WTC11 (cell line): ENCODE measurements at regions not wholly inside any gene's neighbourhood (a gene's known extent, or its start where the extent isn't known, plus 50 kb on each side); places are given as distances from the start of the nearest gene placed in this dataset.

Source experiments
- ATAC-seq: fragments of 200-7000 bp; cut with Tn5 transposase; 2 replicates; pipeline ENCODE4 v1.10.0; 2021; ENCODE audit warnings: mild to moderate bottlenecking, moderate library complexity
- CTCF ChIA-PET: fragments of 300-600 bp; sonication (Branson Sonifier 250); formaldehyde crosslinking; loops from one replicate; lab custom pipeline; 2021; ENCODE audit warnings: antibody characterized with exemption; lab: Charles Lee
- POLR2A ChIA-PET: fragments of 350-600 bp; sonication (Branson Sonifier 250); formaldehyde crosslinking; loops from one replicate; lab custom pipeline; 2021; ENCODE audit warnings: antibody characterized with exemption; lab: Charles Lee
- DNase-seq: peaks from one replicate; pipeline ENCODE4 v3.0.0; 2021; ENCODE audit warnings: low spot score
- H3K27ac Mint-ChIP-seq: 2 replicates; pipeline ENCODE4 v1.8.0; 2021; ENCODE audit warnings: mixed read lengths
- H3K27me3 Mint-ChIP-seq: 2 replicates; pipeline ENCODE4 v1.8.0; 2021; ENCODE audit warnings: low read depth, mild to moderate bottlenecking, moderate library complexity, mixed read lengths
- H3K36me3 Mint-ChIP-seq: 2 replicates; pipeline ENCODE4 v1.8.0; 2021; ENCODE audit warnings: mixed read lengths
- H3K4me1 Mint-ChIP-seq: 2 replicates; pipeline ENCODE4 v1.8.0; 2022; ENCODE audit warnings: mixed read lengths
- H3K4me3 Mint-ChIP-seq: 2 replicates; pipeline ENCODE4 v1.8.0; 2021; ENCODE audit warnings: mild to moderate bottlenecking, moderate library complexity, mixed read lengths
- H3K9me3 Mint-ChIP-seq: 2 replicates; pipeline ENCODE4 v1.8.0; 2021; ENCODE audit warnings: mixed read lengths
- CBFB ChIP-seq: sonication (generic); formaldehyde crosslinking; IDR thresholded peaks from 2 replicates; pipeline ENCODE4 v1.8.1; 2022; ENCODE audit warnings: mild to moderate bottlenecking, low read depth, missing genetic modification reagents
- CREB1 ChIP-seq: sonication (generic); formaldehyde crosslinking; IDR thresholded peaks from 2 replicates; pipeline ENCODE4 v1.8.0; 2023; ENCODE audit warnings: mild to moderate bottlenecking, missing genetic modification reagents
- JAZF1 ChIP-seq: fragments of 250-450 bp; sonication (Bioruptor Pico); IDR thresholded peaks from 2 replicates; pipeline ENCODE4 v1.9.0; 2021; ENCODE audit warnings: moderate library complexity, mild to moderate bottlenecking, inconsistent platforms
- MXD4 ChIP-seq: fragments of 250-450 bp; sonication (Bioruptor Pico); IDR thresholded peaks from 2 replicates; pipeline ENCODE4 v1.8.0; 2021; ENCODE audit warnings: mild to moderate bottlenecking, moderate library complexity, borderline replicate concordance
- MYBL2 ChIP-seq: sonication (generic); formaldehyde crosslinking; IDR thresholded peaks from 2 replicates; pipeline ENCODE4 v1.8.1; 2023; ENCODE audit warnings: mild to moderate bottlenecking, moderate library complexity, missing genetic modification reagents
- NFE2L1 ChIP-seq: sonication (generic); formaldehyde crosslinking; IDR thresholded peaks from 2 replicates; pipeline ENCODE4 v1.8.1; 2023; ENCODE audit warnings: missing genetic modification reagents
- NFYB ChIP-seq: sonication (generic); formaldehyde crosslinking; conservative IDR thresholded peaks from 2 replicates; pipeline ENCODE4 v1.8.0; 2022; ENCODE audit warnings: low read depth, missing genetic modification reagents
- RORB ChIP-seq: fragments of 250-450 bp; sonication (Bioruptor Pico); IDR thresholded peaks from 2 replicates; pipeline ENCODE4 v1.9.0; 2021; ENCODE audit warnings: mild to moderate bottlenecking
- TEAD1 ChIP-seq: sonication (generic); formaldehyde crosslinking; IDR thresholded peaks from 2 replicates; pipeline ENCODE4 v1.8.0; 2022; ENCODE audit warnings: mild to moderate bottlenecking, missing genetic modification reagents
- ZNF232 ChIP-seq: sonication (generic); formaldehyde crosslinking; IDR thresholded peaks from 2 replicates; pipeline ENCODE4 v1.8.0; 2022; ENCODE audit warnings: mild to moderate bottlenecking, missing genetic modification reagents
- ZNF263 ChIP-seq: sonication (generic); formaldehyde crosslinking; IDR thresholded peaks from 2 replicates; pipeline ENCODE4 v1.8.1; 2022; ENCODE audit warnings: low read depth, mild to moderate bottlenecking, moderate library complexity, missing genetic modification reagents
- ZNF317 ChIP-seq: sonication (generic); formaldehyde crosslinking; IDR thresholded peaks from 2 replicates; pipeline ENCODE4 v1.8.1; 2023; ENCODE audit warnings: low read depth, mild to moderate bottlenecking, moderate library complexity, missing genetic modification reagents, borderline replicate concordance
- TF ChIP-seq, protein P1 (sequence below): sonication (generic); formaldehyde crosslinking; IDR thresholded peaks from 2 replicates; pipeline ENCODE4 v1.8.1; 2022; ENCODE audit warnings: missing genetic modification reagents, borderline replicate concordance
- TF ChIP-seq, protein P2 (sequence below): fragments of 250-450 bp; sonication (Bioruptor Pico); IDR thresholded peaks from 2 replicates; pipeline ENCODE4 v1.9.0; 2021; ENCODE audit warnings: mild to moderate bottlenecking, borderline replicate concordance
- TF ChIP-seq, protein P3 (sequence below): fragments of 250-450 bp; sonication (Bioruptor Pico); IDR thresholded peaks from 2 replicates; pipeline ENCODE4 v1.9.0; 2021; ENCODE audit warnings: moderate library complexity, mild to moderate bottlenecking, inconsistent platforms, borderline replicate concordance
- TF ChIP-seq, protein P4 (sequence below): sonication (generic); formaldehyde crosslinking; IDR thresholded peaks from 2 replicates; pipeline ENCODE4 v1.8.1; 2023; ENCODE audit warnings: mild to moderate bottlenecking, missing genetic modification reagents
- TF ChIP-seq, protein P5 (sequence below): sonication (generic); formaldehyde crosslinking; conservative IDR thresholded peaks from 2 replicates; pipeline ENCODE4 v1.8.1; 2022; ENCODE audit warnings: mild to moderate bottlenecking, missing genetic modification reagents
- TF ChIP-seq, protein P6 (sequence below): sonication (generic); formaldehyde crosslinking; IDR thresholded peaks from 2 replicates; pipeline ENCODE4 v1.8.0; 2022; ENCODE audit warnings: missing genetic modification reagents

DNA sequence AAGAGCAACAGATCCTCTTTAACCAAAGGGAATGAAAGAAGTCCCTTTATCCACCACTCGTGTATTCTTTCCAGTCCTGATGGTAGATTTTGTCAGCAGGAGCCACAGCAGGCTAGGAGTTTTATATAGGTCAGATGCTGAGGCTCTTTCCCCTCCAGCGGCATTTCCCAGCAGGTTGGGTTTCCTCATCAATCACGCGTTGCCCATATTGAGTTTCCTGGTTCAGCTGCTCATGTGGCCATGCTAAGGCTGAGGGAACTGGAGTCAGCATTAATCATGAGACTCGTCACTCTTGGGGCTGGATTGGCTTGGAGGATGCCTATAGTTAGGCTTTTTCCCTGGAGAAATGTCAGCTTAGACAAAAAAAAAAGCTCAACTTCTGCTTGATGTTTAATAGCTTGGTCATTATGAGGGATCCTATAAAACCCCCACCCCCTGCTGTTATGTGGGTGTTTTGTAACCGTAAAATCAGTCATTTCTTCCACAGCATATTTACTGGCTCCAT is 193.4 kb upstream of the GAS1 start:
- POLR2A ChIA-PET: no interaction called here
- ATAC-seq: no peak
- no peak overlapping the region for H3K27ac Mint-ChIP-seq
- H3K9me3 Mint-ChIP-seq: no peaks in the 10 kb centered on the region
- peaks cover 4% of the 10 kb centered on the region; the same call in 1 of the 2 replicates for H3K27me3 Mint-ChIP-seq
- CTCF ChIA-PET: no interaction called here
- TF ChIP-seq NFE2L1 (CRISPR knock-in tag) (no peak), ZNF232 (CRISPR knock-in tag) (no peak), MXD4 (CRISPR knock-in tag) (no peak), NFYB (CRISPR knock-in tag) (no peak), JAZF1 (CRISPR knock-in tag) (no peak), TEAD1 (CRISPR knock-in tag) (no peak), CREB1 (CRISPR knock-in tag) (no peak), ZNF317 (CRISPR knock-in tag) (no peak), MYBL2 (CRISPR knock-in tag) (no peak), CBFB (CRISPR knock-in tag) (no peak)
- TF ChIP-seq, protein P1, sequence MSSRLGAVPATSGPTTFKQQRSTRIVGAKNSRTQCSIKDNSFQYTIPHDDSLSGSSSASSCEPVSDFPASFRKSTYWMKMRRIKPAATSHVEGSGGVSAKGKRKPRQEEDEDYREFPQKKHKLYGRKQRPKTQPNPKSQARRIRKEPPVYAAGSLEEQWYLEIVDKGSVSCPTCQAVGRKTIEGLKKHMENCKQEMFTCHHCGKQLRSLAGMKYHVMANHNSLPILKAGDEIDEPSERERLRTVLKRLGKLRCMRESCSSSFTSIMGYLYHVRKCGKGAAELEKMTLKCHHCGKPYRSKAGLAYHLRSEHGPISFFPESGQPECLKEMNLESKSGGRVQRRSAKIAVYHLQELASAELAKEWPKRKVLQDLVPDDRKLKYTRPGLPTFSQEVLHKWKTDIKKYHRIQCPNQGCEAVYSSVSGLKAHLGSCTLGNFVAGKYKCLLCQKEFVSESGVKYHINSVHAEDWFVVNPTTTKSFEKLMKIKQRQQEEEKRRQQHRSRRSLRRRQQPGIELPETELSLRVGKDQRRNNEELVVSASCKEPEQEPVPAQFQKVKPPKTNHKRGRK (CRISPR knock-in tag): no peak
- TF ChIP-seq, protein P2, sequence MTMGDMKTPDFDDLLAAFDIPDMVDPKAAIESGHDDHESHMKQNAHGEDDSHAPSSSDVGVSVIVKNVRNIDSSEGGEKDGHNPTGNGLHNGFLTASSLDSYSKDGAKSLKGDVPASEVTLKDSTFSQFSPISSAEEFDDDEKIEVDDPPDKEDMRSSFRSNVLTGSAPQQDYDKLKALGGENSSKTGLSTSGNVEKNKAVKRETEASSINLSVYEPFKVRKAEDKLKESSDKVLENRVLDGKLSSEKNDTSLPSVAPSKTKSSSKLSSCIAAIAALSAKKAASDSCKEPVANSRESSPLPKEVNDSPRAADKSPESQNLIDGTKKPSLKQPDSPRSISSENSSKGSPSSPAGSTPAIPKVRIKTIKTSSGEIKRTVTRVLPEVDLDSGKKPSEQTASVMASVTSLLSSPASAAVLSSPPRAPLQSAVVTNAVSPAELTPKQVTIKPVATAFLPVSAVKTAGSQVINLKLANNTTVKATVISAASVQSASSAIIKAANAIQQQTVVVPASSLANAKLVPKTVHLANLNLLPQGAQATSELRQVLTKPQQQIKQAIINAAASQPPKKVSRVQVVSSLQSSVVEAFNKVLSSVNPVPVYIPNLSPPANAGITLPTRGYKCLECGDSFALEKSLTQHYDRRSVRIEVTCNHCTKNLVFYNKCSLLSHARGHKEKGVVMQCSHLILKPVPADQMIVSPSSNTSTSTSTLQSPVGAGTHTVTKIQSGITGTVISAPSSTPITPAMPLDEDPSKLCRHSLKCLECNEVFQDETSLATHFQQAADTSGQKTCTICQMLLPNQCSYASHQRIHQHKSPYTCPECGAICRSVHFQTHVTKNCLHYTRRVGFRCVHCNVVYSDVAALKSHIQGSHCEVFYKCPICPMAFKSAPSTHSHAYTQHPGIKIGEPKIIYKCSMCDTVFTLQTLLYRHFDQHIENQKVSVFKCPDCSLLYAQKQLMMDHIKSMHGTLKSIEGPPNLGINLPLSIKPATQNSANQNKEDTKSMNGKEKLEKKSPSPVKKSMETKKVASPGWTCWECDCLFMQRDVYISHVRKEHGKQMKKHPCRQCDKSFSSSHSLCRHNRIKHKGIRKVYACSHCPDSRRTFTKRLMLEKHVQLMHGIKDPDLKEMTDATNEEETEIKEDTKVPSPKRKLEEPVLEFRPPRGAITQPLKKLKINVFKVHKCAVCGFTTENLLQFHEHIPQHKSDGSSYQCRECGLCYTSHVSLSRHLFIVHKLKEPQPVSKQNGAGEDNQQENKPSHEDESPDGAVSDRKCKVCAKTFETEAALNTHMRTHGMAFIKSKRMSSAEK (CRISPR knock-in tag): no peak
- TF ChIP-seq, protein P3, sequence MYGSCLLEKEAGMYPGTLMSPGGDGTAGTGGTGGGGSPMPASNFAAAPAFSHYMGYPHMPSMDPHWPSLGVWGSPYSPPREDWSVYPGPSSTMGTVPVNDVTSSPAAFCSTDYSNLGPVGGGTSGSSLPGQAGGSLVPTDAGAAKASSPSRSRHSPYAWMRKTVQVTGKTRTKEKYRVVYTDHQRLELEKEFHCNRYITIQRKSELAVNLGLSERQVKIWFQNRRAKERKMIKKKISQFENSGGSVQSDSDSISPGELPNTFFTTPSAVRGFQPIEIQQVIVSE: no peak
- TF ChIP-seq, protein P4, sequence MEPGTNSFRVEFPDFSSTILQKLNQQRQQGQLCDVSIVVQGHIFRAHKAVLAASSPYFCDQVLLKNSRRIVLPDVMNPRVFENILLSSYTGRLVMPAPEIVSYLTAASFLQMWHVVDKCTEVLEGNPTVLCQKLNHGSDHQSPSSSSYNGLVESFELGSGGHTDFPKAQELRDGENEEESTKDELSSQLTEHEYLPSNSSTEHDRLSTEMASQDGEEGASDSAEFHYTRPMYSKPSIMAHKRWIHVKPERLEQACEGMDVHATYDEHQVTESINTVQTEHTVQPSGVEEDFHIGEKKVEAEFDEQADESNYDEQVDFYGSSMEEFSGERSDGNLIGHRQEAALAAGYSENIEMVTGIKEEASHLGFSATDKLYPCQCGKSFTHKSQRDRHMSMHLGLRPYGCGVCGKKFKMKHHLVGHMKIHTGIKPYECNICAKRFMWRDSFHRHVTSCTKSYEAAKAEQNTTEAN (CRISPR knock-in tag): no peak
- TF ChIP-seq, protein P5, sequence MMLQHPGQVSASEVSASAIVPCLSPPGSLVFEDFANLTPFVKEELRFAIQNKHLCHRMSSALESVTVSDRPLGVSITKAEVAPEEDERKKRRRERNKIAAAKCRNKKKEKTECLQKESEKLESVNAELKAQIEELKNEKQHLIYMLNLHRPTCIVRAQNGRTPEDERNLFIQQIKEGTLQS (CRISPR knock-in tag): no peak
- H3K4me1 Mint-ChIP-seq: peaks cover 6% of the 10 kb centered on the region
- no peak overlapping the region for H3K4me3 Mint-ChIP-seq
- DNase-seq: no peak
- no peaks in the 10 kb centered on the region for H3K36me3 Mint-ChIP-seq

DNA sequence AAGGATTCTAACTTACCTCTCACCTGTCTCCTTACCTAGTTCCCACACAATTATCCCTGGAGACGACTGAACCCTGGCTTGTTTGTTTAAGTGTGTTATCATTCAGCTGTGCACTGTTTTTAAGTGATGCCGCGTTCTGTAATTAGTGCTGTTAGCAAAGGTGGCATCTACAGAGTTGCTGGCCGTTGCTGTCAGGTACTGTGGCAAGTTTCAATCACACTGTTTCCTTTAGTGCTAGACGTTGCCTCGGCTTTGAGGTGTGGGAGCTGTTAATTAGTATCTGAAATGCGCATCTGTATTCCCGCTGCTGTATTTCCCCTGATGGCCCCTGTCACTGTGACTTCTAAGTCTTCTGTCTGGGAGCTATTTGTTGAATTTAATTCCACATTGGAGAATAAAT is 193.8 kb upstream of the GAS1 start:
- ChIA-PET CTCF (no interaction called here), POLR2A (no interaction called here)
- Mint-ChIP-seq H3K27me3 (peaks cover 4% of the 10 kb centered on the region; the same call in 1 of the 2 replicates), H3K36me3 (no peaks in the 10 kb centered on the region), H3K4me3 (no peak overlapping the region), H3K27ac (no peak overlapping the region), H3K4me1 (peaks cover 6% of the 10 kb centered on the region), H3K9me3 (no peaks in the 10 kb centered on the region)
- DNase-seq (no peak), ATAC-seq (no peak)
- TF ChIP-seq, protein P5 (CRISPR knock-in tag): no peak
- no peak for TF ChIP-seq ZNF317 (CRISPR knock-in tag)
- no peak for TF ChIP-seq RORB
- TF ChIP-seq ZNF263 (CRISPR knock-in tag): no peak
- TF ChIP-seq, protein P6, sequence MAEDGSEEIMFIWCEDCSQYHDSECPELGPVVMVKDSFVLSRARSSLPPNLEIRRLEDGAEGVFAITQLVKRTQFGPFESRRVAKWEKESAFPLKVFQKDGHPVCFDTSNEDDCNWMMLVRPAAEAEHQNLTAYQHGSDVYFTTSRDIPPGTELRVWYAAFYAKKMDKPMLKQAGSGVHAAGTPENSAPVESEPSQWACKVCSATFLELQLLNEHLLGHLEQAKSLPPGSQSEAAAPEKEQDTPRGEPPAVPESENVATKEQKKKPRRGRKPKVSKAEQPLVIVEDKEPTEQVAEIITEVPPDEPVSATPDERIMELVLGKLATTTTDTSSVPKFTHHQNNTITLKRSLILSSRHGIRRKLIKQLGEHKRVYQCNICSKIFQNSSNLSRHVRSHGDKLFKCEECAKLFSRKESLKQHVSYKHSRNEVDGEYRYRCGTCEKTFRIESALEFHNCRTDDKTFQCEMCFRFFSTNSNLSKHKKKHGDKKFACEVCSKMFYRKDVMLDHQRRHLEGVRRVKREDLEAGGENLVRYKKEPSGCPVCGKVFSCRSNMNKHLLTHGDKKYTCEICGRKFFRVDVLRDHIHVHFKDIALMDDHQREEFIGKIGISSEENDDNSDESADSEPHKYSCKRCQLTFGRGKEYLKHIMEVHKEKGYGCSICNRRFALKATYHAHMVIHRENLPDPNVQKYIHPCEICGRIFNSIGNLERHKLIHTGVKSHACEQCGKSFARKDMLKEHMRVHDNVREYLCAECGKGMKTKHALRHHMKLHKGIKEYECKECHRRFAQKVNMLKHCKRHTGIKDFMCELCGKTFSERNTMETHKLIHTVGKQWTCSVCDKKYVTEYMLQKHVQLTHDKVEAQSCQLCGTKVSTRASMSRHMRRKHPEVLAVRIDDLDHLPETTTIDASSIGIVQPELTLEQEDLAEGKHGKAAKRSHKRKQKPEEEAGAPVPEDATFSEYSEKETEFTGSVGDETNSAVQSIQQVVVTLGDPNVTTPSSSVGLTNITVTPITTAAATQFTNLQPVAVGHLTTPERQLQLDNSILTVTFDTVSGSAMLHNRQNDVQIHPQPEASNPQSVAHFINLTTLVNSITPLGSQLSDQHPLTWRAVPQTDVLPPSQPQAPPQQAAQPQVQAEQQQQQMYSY (CRISPR knock-in tag): no peak
